ENCODE measurements at regions not wholly inside any gene's neighbourhood (a gene's known extent, or its start where the extent isn't known, plus 50 kb on each side); places are given as distances from the start of the nearest gene placed in this dataset.

DNA sequence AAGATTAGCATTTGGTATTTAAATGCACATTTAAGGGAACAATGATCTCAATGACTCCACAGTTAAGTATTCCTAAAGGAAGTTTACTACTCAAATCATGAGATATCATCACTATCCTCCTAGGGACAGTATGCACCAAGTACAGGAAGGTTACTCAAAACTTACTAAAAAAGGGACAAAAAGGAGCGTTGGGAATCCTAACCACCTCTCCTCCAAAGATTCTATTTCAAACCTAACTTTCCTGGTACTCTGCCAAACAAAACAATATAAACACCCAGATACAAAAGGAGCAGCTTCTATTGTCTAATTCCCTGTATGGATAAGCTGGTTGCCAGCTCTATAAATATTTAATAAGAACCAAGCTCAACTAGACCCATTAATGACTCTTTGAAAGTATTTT is 377.7 kb downstream of the NUAK1 start:
- TF ChIP-seq, protein P1, sequence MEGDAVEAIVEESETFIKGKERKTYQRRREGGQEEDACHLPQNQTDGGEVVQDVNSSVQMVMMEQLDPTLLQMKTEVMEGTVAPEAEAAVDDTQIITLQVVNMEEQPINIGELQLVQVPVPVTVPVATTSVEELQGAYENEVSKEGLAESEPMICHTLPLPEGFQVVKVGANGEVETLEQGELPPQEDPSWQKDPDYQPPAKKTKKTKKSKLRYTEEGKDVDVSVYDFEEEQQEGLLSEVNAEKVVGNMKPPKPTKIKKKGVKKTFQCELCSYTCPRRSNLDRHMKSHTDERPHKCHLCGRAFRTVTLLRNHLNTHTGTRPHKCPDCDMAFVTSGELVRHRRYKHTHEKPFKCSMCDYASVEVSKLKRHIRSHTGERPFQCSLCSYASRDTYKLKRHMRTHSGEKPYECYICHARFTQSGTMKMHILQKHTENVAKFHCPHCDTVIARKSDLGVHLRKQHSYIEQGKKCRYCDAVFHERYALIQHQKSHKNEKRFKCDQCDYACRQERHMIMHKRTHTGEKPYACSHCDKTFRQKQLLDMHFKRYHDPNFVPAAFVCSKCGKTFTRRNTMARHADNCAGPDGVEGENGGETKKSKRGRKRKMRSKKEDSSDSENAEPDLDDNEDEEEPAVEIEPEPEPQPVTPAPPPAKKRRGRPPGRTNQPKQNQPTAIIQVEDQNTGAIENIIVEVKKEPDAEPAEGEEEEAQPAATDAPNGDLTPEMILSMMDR (IDR thresholded peaks at IDR 0.05): no peak
- no peak for TF ChIP-seq POLR2A (IDR thresholded peaks at IDR 0.05)
